ENCODE measurements at regions not wholly inside any gene's neighbourhood (a gene's known extent, or its start where the extent isn't known, plus 50 kb on each side); places are given as distances from the start of the nearest gene placed in this dataset.

DNA sequence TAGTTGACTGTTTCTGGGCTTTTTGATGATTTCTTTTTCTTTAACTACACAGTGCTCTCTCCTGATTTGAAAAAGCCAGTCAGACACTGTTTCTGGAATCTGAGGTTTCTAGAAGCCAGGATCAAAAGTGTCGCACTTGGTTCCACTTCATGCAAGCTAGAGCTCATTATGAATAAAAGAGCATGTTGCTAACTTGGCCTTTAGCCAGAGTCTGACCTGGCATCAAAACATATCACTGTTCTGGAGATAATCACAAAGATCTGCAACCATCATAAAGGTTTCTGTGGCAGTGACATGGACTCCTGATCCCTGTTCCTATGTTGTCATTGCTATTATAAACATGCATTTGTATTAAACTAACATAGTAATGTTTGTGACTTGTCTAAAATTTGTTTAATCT, 76.1 kb upstream of the MAPRE2 start:
- intact Hi-C loops (cut with micrococcal nuclease; ENCODE audit: unreplicated experiment), result no loop called here
- no peaks in the 10 kb centered on the region for H3K27me3 Mint-ChIP-seq (ENCODE audit: unreplicated experiment)
- BruUV-seq (replicated peaks), result no TSS peak
- CTCF ChIA-PET, result interaction anchor here (0.6 kb wide), 1 partner anchor 600 kb away, joined by 6 read pairs; no protein-coding TSS in a partner anchor
- H3K4me1 Mint-ChIP-seq (ENCODE audit: low read depth, unreplicated experiment), result peaks cover 7% of the 10 kb centered on the region
- TF ChIP-seq, protein P1, sequence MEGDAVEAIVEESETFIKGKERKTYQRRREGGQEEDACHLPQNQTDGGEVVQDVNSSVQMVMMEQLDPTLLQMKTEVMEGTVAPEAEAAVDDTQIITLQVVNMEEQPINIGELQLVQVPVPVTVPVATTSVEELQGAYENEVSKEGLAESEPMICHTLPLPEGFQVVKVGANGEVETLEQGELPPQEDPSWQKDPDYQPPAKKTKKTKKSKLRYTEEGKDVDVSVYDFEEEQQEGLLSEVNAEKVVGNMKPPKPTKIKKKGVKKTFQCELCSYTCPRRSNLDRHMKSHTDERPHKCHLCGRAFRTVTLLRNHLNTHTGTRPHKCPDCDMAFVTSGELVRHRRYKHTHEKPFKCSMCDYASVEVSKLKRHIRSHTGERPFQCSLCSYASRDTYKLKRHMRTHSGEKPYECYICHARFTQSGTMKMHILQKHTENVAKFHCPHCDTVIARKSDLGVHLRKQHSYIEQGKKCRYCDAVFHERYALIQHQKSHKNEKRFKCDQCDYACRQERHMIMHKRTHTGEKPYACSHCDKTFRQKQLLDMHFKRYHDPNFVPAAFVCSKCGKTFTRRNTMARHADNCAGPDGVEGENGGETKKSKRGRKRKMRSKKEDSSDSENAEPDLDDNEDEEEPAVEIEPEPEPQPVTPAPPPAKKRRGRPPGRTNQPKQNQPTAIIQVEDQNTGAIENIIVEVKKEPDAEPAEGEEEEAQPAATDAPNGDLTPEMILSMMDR (IDR thresholded peaks at IDR 0.05; ENCODE audit: unreplicated experiment), result no peak
- H3K27ac Mint-ChIP-seq (ENCODE audit: unreplicated experiment), result no peak overlapping the region
- no peak overlapping the region for H3K4me3 Mint-ChIP-seq (ENCODE audit: low read depth, unreplicated experiment)
- no peak for DNase-seq
- no peaks in the 10 kb centered on the region for H3K9me3 Mint-ChIP-seq (ENCODE audit: low read depth, unreplicated experiment)
- no peaks in the 10 kb centered on the region for H3K36me3 Mint-ChIP-seq (ENCODE audit: insufficient read depth, unreplicated experiment)

DNA sequence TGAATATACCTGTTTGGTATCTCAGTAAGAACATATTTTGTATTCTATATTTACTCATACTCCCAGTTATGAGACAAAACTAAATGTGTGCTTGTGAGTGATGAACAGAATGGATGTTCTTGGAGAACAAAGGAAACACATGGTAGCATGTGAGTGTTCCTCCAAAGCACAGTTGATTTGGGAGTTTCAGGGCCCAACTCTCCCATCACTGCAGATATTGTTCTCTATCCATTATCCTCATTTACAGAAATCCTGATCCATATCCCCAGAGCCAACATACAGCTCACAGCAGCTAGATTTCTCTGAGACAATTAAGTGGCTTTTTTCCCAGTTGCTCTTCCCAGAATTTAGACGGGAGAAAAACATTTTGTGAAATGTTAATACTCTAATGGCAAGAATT, 75.6 kb upstream of the MAPRE2 start:
- CTCF ChIA-PET, result no interaction called here
- TF ChIP-seq, protein P1 (IDR thresholded peaks at IDR 0.05; ENCODE audit: unreplicated experiment), result no peak
- no TSS peak for BruUV-seq (replicated peaks)
- peaks cover 7% of the 10 kb centered on the region for H3K4me1 Mint-ChIP-seq (ENCODE audit: low read depth, unreplicated experiment)
- H3K27me3 Mint-ChIP-seq (ENCODE audit: unreplicated experiment), result no peaks in the 10 kb centered on the region
- no peak overlapping the region for H3K27ac Mint-ChIP-seq (ENCODE audit: unreplicated experiment)
- no peak for DNase-seq
- H3K4me3 Mint-ChIP-seq (ENCODE audit: low read depth, unreplicated experiment), result no peak overlapping the region
- no peaks in the 10 kb centered on the region for H3K36me3 Mint-ChIP-seq (ENCODE audit: insufficient read depth, unreplicated experiment)
- intact Hi-C loops (cut with micrococcal nuclease; ENCODE audit: unreplicated experiment), result no loop called here
- H3K9me3 Mint-ChIP-seq (ENCODE audit: low read depth, unreplicated experiment), result no peaks in the 10 kb centered on the region

DNA sequence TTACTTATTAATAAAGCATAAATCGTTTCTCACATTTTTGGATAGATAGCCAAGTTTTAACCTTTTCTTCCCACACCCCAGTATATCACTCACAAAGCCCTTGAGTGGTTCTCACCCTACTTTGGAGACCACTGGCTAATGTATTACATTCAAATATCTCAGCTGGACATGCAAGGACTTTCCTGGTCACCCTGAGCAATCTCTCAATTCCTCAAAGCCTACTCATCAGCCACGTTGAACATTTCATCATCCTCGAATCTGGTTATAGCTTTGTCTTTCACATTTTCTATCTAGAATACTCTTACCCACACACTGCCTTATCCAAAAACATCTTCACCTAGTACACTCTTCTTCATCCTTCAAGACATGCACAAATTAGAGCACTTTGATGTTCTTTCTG, 71.1 kb upstream of the MAPRE2 start:
- no peaks in the 10 kb centered on the region for H3K36me3 Mint-ChIP-seq (ENCODE audit: insufficient read depth, unreplicated experiment)
- DNase-seq, result no peak
- CTCF ChIA-PET, result no interaction called here

DNA sequence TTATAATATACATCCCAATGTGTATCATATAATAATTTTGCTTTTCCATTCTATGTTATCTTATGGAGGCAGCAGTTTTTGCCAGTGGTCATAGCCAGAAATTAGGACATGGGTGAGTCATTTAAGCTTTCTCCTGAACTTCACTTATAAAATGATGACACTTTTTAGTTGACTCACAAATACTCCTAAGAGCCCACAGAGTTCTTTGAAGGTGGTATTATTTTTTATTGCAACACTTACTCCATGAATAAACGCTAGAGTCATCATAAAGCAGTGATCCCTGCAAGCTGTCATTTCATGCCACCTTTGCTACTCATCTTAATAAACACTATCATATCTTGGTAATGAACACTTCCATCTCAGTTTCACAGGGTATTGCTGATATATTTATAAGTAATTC, 69.9 kb upstream of the MAPRE2 start:
- no peak for DNase-seq
- no peak overlapping the region for H3K27ac Mint-ChIP-seq (ENCODE audit: unreplicated experiment)
- no peak overlapping the region for H3K4me3 Mint-ChIP-seq (ENCODE audit: low read depth, unreplicated experiment)
- intact Hi-C loops (cut with micrococcal nuclease; ENCODE audit: unreplicated experiment), result no loop called here
- CTCF ChIA-PET, result no interaction called here
- peaks cover 13% of the 10 kb centered on the region for H3K4me1 Mint-ChIP-seq (ENCODE audit: low read depth, unreplicated experiment)
- no peaks in the 10 kb centered on the region for H3K9me3 Mint-ChIP-seq (ENCODE audit: low read depth, unreplicated experiment)
- TF ChIP-seq, protein P1 (IDR thresholded peaks at IDR 0.05; ENCODE audit: unreplicated experiment), result no peak
- H3K27me3 Mint-ChIP-seq (ENCODE audit: unreplicated experiment), result no peaks in the 10 kb centered on the region
- BruUV-seq (replicated peaks), result no TSS peak
- peaks cover 4% of the 10 kb centered on the region for H3K36me3 Mint-ChIP-seq (ENCODE audit: insufficient read depth, unreplicated experiment)

More for the DNA sequence above, 71.1 kb upstream of the MAPRE2 start:
- no TSS peak for BruUV-seq (replicated peaks)
- Mint-ChIP-seq H3K4me3 (ENCODE audit: low read depth, unreplicated experiment) (no peak overlapping the region), H3K27me3 (ENCODE audit: unreplicated experiment) (no peaks in the 10 kb centered on the region), H3K4me1 (ENCODE audit: low read depth, unreplicated experiment) (peaks cover 8% of the 10 kb centered on the region), H3K27ac (ENCODE audit: unreplicated experiment) (no peak overlapping the region), H3K9me3 (ENCODE audit: low read depth, unreplicated experiment) (no peaks in the 10 kb centered on the region)
- TF ChIP-seq, protein P1 (IDR thresholded peaks at IDR 0.05; ENCODE audit: unreplicated experiment), result no peak
- intact Hi-C loops (cut with micrococcal nuclease; ENCODE audit: unreplicated experiment), result no loop called here
